Activated CD4-positive, alpha-beta T cell treated with anti-CD3 and anti-CD28 coated beads, Interleukin-2, amount 10 ng/mL, durations not matched to agents 7 days and 5 days (primary cell): ENCODE measurements at regions not wholly inside any gene's neighbourhood (a gene's known extent, or its start where the extent isn't known, plus 50 kb on each side); places are given as distances from the start of the nearest gene placed in this dataset.

Experiments
- CTCF ChIA-PET: fragments of 350-600 bp; sonication (Branson Sonifier 250); formaldehyde crosslinking; loops from one replicate; lab custom pipeline; 2021; ENCODE audit warnings: antibody characterized with exemption; lab: Charles Lee
- POLR2A ChIA-PET: fragments of 350-600 bp; sonication (Branson Sonifier 250); formaldehyde crosslinking; loops from one replicate; lab custom pipeline; 2021; ENCODE audit warnings: antibody characterized with exemption; lab: Charles Lee
- DNase-seq: peaks from one replicate; pipeline ENCODE4 v3.0.0-alpha.2; 2020
- H3K27ac Mint-ChIP-seq: one replicate; pipeline ENCODE4 v1.8.0; 2021; ENCODE audit warnings: mild to moderate bottlenecking, moderate library complexity, mixed read lengths
- H3K27me3 Mint-ChIP-seq: one replicate; pipeline ENCODE4 v1.8.0; 2021; ENCODE audit warnings: mixed read lengths
- H3K36me3 Mint-ChIP-seq: one replicate; pipeline ENCODE4 v1.8.0; 2021; ENCODE audit warnings: low read depth, mixed read lengths
- H3K4me1 Mint-ChIP-seq: one replicate; pipeline ENCODE4 v1.8.0; 2021; ENCODE audit warnings: mixed read lengths
- H3K4me3 Mint-ChIP-seq: one replicate; pipeline ENCODE4 v1.8.0; 2021; ENCODE audit warnings: mild to moderate bottlenecking, moderate library complexity, mixed read lengths
- H3K9me3 Mint-ChIP-seq: one replicate; pipeline ENCODE4 v1.8.0; 2021; ENCODE audit warnings: mixed read lengths

DNA sequence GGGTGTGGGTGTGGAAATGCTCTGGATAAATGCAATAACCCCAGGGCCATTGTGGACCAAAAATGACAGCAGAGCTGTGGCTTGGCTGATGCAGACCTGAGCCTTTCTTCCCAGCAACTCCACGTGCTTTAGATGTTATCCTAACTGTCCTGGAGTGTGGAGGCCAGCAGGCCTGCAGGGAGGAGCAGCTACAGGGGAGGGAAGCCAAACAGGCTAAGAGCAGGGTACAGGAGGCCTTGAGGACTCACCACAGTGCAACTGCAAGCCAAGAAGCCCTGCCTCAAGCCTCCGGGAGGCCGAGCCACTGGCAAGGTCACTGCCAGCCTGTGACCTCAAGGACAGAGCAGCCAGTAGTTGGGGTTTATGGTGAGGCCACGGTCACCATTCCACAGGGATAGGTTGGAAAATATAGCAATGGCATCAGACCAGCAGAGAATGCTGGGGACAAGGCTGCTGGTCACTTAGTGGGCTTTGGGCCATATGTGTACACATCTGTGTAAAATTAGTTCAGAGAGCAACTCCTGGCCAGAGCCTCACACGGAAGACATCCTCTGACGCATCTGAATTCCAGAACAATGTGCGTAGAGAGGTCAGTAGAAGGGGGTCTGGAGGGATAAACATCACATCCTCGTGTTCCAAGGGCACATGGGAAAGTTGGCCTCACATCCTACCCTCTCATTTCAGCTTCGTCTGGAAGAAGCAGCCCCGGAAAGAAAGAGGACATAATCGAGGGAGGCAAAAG lies 76.2 kb upstream of the UPP2 start:
- DNase-seq: no peak
- H3K36me3 Mint-ChIP-seq: no peaks in the 10 kb centered on the region
- peaks cover 8% of the 10 kb centered on the region for H3K4me1 Mint-ChIP-seq
- POLR2A ChIA-PET: no interaction called here
- no peaks in the 10 kb centered on the region for H3K9me3 Mint-ChIP-seq
- H3K27me3 Mint-ChIP-seq: peaks cover 2% of the 10 kb centered on the region
- no peak overlapping the region for H3K27ac Mint-ChIP-seq
- no peak overlapping the region for H3K4me3 Mint-ChIP-seq
- CTCF ChIA-PET: interaction anchor here (0.7 to 2.4 kb wide), 5 partner anchors 23 to 728 kb away, joined by 3 to 6 read pairs (median 4); no protein-coding TSS in a partner anchor

DNA sequence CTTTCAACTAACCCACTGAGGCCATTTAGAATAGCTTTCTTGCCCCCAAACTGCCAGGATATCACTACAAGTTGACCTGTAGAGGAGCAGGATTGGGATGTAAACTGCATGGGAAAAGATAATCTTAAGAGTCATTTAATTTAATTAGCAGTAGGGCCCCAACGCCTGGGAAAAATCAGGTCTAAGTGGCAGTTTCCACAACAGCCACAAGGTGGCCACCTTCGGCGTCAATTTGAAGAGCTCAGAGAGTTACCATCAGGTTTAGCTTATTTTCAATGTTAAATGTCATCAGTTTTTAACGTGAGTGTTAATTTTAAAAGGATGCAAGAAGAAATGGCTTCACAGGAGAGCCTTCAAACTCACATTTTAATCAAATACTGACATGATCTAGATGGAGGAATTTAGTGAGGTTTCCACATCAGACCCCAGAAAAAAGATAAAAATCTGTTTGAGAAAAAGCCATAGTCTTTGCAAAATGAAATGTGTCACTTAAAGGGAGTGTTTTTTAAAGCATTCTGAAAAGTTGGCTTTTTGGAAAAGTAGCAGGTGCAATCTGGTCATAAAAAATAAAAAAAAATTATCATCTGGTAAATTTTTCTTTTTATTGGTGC lies 77.3 kb upstream of the UPP2 start:
- H3K4me3 Mint-ChIP-seq: no peak overlapping the region
- CTCF ChIA-PET: interaction anchor here (0.6 to 2.6 kb wide), 17 partner anchors 10 to 767 kb away, joined by 3 to 8 read pairs (median 3); partner anchors contain the start of gene GALNT5
- H3K27ac Mint-ChIP-seq: no peak overlapping the region
- DNase-seq: peak; percentile 58
- no peaks in the 10 kb centered on the region for H3K9me3 Mint-ChIP-seq
- H3K36me3 Mint-ChIP-seq: no peaks in the 10 kb centered on the region
- no peaks in the 10 kb centered on the region for H3K27me3 Mint-ChIP-seq
- H3K4me1 Mint-ChIP-seq: peaks cover 8% of the 10 kb centered on the region
- POLR2A ChIA-PET: no interaction called here

DNA sequence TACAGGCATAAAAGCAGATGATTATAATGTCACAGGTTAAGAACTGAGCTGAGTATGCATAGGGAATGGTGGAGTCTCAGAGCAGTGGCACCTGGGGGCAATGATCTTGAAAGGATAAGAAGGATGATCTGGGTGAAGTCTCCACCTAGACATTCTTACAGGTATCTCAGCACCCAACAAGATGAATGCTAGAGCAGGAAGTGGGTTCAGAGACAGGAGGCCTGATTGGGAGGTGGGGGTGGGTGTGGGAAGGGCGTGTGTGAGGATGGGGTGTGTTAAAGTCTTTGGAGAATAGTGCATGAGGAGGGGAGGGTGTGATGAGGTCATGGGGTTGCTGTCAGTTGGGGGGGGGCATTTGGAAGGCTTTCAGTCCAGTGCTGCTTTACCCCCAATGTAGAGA lies 78.8 kb upstream of the UPP2 start:
- H3K27me3 Mint-ChIP-seq: no peaks in the 10 kb centered on the region
- POLR2A ChIA-PET: no interaction called here

DNA sequence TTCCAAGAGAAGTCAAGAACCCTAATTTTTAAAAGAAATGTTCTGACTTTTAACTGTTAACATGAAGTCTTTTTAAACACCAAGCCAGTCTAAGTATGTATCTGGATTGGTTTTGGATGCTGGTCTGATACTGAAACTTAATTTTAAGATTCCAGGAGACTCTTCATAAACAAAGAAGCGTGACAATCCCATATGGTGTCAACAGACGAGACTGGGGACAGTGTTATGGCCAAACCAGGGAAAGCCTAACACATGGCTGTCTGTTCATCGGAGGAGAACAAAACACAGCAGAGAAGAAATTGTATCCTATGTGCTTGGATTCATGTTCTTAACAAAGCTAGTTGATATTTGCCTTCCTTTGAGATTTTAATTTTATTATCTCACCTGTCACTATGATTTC lies 80.5 kb upstream of the UPP2 start:
- CTCF ChIA-PET: interaction anchor here (1.1 kb wide), 1 partner anchor 724 kb away, joined by 3 read pairs; no protein-coding TSS in a partner anchor
- Mint-ChIP-seq H3K36me3 (no peaks in the 10 kb centered on the region), H3K27me3 (no peaks in the 10 kb centered on the region), H3K4me1 (peaks cover 8% of the 10 kb centered on the region), H3K27ac (no peak overlapping the region), H3K4me3 (no peak overlapping the region), H3K9me3 (no peaks in the 10 kb centered on the region)
- POLR2A ChIA-PET: no interaction called here
- no peak for DNase-seq

More for the DNA sequence above, 78.8 kb upstream of the UPP2 start:
- CTCF ChIA-PET: interaction anchor here (1.1 to 2.6 kb wide), 4 partner anchors 249 to 732 kb away, joined by 3 to 6 read pairs (median 6); no protein-coding TSS in a partner anchor
- DNase-seq: no peak
- H3K36me3 Mint-ChIP-seq: no peaks in the 10 kb centered on the region
- H3K4me1 Mint-ChIP-seq: peaks cover 8% of the 10 kb centered on the region
- no peak overlapping the region for H3K27ac Mint-ChIP-seq
- H3K4me3 Mint-ChIP-seq: no peak overlapping the region
- H3K9me3 Mint-ChIP-seq: no peaks in the 10 kb centered on the region

DNA sequence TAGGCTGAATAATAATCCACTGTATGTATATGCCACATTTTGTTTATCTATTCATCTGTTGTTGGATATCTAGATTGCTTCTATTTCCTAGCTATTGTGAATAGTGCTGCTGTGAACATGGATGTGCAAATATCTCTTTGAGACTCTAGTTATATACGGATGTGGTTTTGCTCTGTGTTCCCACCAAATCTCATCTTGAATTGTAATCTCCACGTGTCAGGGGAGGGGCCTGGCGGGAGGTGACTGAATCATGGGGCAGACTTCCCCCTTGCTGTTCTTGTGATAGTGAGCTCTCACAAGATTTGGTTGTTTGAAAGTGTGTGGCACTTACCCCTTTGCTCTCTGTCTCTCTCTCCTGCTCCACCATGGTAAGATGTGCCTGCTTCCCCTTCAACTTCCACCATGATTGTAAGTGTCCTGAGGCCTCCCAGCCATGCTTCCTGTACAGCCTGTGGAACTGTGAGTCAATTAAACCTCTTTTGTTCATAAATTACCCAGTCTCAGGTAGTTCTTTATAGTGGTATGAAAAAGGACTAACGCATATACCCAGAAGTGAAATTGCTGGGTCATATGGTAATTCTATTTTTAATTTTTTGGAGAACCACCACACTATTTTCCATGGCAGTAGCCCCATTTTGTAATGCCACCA lies 86.1 kb upstream of the UPP2 start:
- ChIA-PET POLR2A (no interaction called here), CTCF (no interaction called here)
- no peak overlapping the region for H3K27ac Mint-ChIP-seq
- H3K4me1 Mint-ChIP-seq: peaks cover 24% of the 10 kb centered on the region
- no peaks in the 10 kb centered on the region for H3K27me3 Mint-ChIP-seq
- H3K9me3 Mint-ChIP-seq: no peaks in the 10 kb centered on the region
- peak; percentile 22 for DNase-seq
- no peak overlapping the region for H3K4me3 Mint-ChIP-seq
- no peaks in the 10 kb centered on the region for H3K36me3 Mint-ChIP-seq

DNA sequence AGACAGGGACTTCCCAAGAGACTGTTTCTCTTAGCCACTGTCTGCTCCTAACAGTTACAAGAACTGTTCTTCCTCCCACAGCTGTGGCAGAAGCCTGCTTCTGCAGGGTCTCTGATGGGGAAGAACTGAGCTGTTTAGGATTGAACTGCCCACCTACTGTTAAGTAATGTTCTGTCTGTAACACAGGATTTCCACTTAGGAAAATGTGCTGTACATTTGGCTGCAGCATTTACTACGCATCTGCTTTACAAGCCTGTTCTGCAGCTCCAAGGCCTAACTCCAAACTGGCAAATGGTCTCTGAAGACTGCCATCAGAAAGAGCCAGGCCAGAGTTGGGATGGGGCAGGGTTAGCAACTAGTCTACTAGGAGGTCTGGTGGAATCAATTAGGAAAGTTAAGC lies 87.8 kb upstream of the UPP2 start:
- Mint-ChIP-seq H3K4me1 (peaks cover 26% of the 10 kb centered on the region), H3K4me3 (no peak overlapping the region), H3K36me3 (no peaks in the 10 kb centered on the region), H3K9me3 (no peaks in the 10 kb centered on the region), H3K27me3 (no peaks in the 10 kb centered on the region), H3K27ac (no peak overlapping the region)
- ChIA-PET POLR2A (no interaction called here), CTCF (interaction anchor here (1.1 to 1.4 kb wide), 3 partner anchors 10 to 262 kb away, joined by 3 to 8 read pairs (median 3); no protein-coding TSS in a partner anchor)
- DNase-seq: no peak

DNA sequence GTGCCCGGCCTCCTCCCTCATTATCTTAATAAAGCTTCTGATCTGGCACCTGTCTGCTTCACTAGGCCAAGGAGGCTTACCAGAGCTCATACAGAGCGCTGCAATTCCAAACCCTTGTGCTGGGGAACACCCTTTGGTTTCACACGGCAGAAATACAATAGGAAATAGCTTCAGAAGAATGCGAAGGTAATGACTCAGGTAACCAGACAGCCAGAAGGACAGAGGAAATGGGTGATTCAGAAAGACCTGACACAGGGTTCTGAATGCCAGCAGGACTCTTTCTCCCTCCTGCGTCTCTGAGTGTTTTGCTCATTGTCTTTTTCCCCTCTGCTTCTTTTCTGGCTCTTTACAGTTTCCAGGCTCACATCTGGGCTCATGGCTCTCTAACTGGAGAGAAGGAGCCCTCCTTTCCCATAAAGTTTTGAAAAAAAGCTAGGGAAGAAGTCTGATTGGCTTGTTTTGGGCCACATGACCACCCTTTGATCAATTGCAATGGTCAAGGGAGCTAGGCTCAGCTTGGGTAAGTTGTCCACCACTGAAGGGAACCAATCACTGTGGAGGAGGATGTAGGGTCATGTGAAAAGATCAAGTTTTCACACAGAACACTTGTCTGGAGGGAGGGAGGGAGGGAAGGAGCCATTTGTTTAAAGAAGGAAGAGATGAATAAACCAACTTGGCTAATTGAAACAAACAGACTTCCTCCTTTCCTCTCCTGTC lies 90.5 kb upstream of the UPP2 start:
- DNase-seq: no peak
- Mint-ChIP-seq H3K27me3 (no peaks in the 10 kb centered on the region), H3K36me3 (no peaks in the 10 kb centered on the region), H3K27ac (no peak overlapping the region), H3K9me3 (no peaks in the 10 kb centered on the region), H3K4me3 (no peak overlapping the region), H3K4me1 (peaks cover 32% of the 10 kb centered on the region)
- ChIA-PET CTCF (interaction anchor here (0.6 to 1.4 kb wide), 4 partner anchors 110 to 718 kb away, joined by 3 to 8 read pairs (median 4); partner anchors contain the start of gene ACVR1C), POLR2A (interaction anchor here (0.5 to 0.6 kb wide), 3 partner anchors 172 to 574 kb away, joined by 3 to 6 read pairs (median 3); no protein-coding TSS in a partner anchor)

DNA sequence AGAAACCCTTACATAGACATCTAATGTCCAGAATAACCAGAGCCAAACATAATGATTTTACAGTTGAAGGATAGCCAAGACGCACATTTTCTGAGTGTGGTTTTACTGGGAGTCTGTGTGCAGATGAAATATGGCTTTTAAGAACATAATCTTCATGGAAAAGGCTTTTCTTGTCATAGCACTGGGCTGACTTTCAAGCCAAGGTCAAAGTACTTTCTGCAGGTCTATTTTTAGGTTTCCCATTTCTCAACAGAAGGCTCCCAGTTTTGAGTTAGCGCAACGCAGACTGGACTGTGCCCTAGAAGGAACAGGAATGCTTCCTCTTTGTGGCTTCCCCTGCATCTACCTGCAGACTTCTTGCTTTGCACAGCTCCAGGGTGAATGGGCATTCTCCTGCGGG lies 92.3 kb upstream of the UPP2 start:
- ChIA-PET POLR2A (no interaction called here), CTCF (no interaction called here)
- peaks cover 21% of the 10 kb centered on the region for H3K4me1 Mint-ChIP-seq
- no peak for DNase-seq
- H3K27ac Mint-ChIP-seq: no peak overlapping the region
- no peaks in the 10 kb centered on the region for H3K36me3 Mint-ChIP-seq
- no peaks in the 10 kb centered on the region for H3K27me3 Mint-ChIP-seq
- no peaks in the 10 kb centered on the region for H3K9me3 Mint-ChIP-seq
- H3K4me3 Mint-ChIP-seq: no peak overlapping the region

DNA sequence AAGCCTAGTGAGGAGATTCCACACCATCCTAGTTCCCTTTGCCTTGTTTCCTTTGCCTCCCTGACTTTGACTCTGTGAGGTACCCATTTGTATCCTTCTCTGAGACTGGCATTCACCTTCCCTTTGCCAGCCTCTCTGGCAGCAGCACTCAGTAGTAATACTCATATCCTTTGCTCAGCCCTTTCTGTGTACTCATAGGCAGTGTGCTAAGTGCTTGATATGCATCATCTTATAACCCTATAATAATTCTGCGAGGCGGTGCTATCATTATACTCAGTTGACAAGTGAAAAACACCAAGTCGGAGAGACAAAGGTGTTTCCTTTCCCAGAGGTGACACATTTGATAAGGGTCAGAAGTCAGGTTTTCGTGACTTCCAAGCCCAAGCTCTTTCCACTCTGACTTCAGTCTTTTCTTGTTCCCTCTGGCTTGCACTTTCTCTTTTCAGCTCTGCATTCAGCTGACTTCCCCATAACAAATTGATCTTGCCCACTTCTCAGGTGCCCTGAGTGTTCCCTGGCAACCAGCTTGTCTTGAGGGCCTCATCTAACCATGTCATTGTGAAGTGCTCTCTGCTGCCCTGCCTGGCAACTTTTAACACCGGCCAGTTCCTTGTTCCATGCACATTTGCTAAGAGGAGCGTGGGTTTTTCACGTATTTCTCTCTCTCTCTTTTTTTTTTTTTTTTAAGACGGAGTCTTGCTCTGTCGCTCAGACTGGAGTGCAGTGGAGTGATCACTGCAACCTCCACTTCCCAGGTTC lies 94.5 kb upstream of the UPP2 start:
- Mint-ChIP-seq H3K27ac (no peak overlapping the region), H3K27me3 (no peaks in the 10 kb centered on the region), H3K9me3 (no peaks in the 10 kb centered on the region), H3K36me3 (no peaks in the 10 kb centered on the region), H3K4me3 (no peak overlapping the region), H3K4me1 (peaks cover 19% of the 10 kb centered on the region)
- CTCF ChIA-PET: interaction anchor here (0.7 to 1.4 kb wide), 3 partner anchors 233 to 515 kb away, joined by 3 to 4 read pairs (median 3); no protein-coding TSS in a partner anchor
- DNase-seq: peak; percentile 24
- POLR2A ChIA-PET: no interaction called here

DNA sequence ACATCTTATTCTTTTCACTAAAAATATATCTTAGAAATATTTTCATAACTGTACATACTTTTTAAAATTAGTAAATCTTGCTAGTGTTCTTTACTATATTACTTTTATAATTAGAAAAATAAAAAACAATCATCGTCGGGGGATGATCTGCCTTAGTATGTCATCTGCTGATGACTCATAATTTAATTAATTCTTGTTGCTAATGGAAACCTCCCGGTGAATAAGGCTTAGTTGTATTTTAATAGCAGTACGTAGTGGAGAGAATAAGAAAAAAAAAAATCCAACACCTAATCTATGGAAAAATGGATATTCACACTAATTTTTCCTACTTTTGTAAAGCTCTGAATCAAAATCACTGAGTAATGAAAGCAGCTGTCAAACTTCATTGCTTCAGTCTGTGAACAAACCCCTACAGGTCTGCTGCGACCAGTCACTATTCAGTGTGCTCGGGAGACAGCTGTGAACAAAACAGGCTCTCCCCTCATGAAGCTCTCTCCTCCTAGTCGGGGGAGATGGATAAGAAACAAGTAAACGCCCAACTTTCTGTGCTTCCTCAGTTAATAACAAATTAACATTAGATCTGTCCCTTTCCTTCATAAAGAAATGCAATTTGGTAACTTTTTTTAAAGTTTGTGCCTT lies 97.4 kb upstream of the UPP2 start:
- H3K27ac Mint-ChIP-seq: no peak overlapping the region
- ChIA-PET CTCF (interaction anchor here (0.6 kb wide), 1 partner anchor 211 kb away, joined by 3 read pairs; no protein-coding TSS in a partner anchor), POLR2A (no interaction called here)
- no peak for DNase-seq
- H3K36me3 Mint-ChIP-seq: no peaks in the 10 kb centered on the region
- no peaks in the 10 kb centered on the region for H3K27me3 Mint-ChIP-seq
- peaks cover 6% of the 10 kb centered on the region for H3K4me1 Mint-ChIP-seq
- no peak overlapping the region for H3K4me3 Mint-ChIP-seq
- no peaks in the 10 kb centered on the region for H3K9me3 Mint-ChIP-seq

DNA sequence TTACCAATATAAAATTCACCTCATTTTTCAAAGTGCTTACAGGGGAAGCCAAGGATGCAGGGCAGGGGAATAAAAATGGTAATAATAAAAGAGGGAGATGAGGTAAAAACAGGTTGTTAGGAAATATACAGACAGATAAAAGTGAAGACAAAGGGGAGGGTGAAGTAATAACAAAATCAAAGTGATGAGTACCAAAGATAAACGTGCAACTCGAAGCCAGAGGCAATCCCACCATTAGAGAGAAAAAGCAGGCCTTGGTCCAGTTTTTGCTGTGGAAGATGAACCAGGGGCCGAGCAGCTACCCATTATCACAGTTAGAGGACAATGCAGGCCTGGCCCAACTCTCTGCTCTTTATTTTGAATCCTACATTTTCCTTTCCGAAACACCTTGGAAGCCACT lies 99.6 kb upstream of the UPP2 start:
- ChIA-PET POLR2A (no interaction called here), CTCF (interaction anchor here (1.9 kb wide), 1 partner anchor 15 kb away, joined by 4 read pairs; no protein-coding TSS in a partner anchor)
- no peaks in the 10 kb centered on the region for H3K27me3 Mint-ChIP-seq
- H3K9me3 Mint-ChIP-seq: peaks cover 5% of the 10 kb centered on the region
- peaks cover 3% of the 10 kb centered on the region for H3K4me1 Mint-ChIP-seq
- no peak overlapping the region for H3K27ac Mint-ChIP-seq
- H3K36me3 Mint-ChIP-seq: no peaks in the 10 kb centered on the region
- H3K4me3 Mint-ChIP-seq: no peak overlapping the region
- no peak for DNase-seq
